ENCODE measurements at regions not wholly inside any gene's neighbourhood (a gene's known extent, or its start where the extent isn't known, plus 50 kb on each side); places are given as distances from the start of the nearest gene placed in this dataset.
"Not testable (repeated sequence)": the region's sequence is repeated elsewhere in the genome, so short reads cannot be mapped to it uniquely, and the experiment has no call there.

- Histone ChIP-seq H3K36me3 (ENCODE audit: low read depth) (no peaks in the 10 kb centered on the region), H3K27ac (no peak overlapping the region), H4K20me1 (ENCODE audit: insufficient read depth) (no peaks in the 10 kb centered on the region), H3K9me2 (ENCODE audit: insufficient read depth) (no peaks in the 10 kb centered on the region), H3K27me3 (replicated peaks; ENCODE audit: insufficient read depth) (no peaks in the 10 kb centered on the region), H3K4me2 (ENCODE audit: unreplicated experiment) (no peak overlapping the region), H3F3A (ENCODE audit: insufficient read depth) (no peaks in the 10 kb centered on the region), H2AFZ (no peak overlapping the region), H3K79me2 (ENCODE audit: insufficient read depth) (no peaks in the 10 kb centered on the region), H3K9ac (no peak overlapping the region), H3K9me3 (ENCODE audit: low read depth) (no peaks in the 10 kb centered on the region), H3K4me3 (no peak overlapping the region), H3K4me1 (ENCODE audit: insufficient read depth) (no peaks in the 10 kb centered on the region)
- no peak for DNase-seq
- no peak for TF ChIP-seq EZH2 (IDR thresholded peaks at IDR 0.05; ENCODE audit: insufficient read depth, poor library complexity, severe bottlenecking)
- WGBS, 2 experiments (ENCODE audit: low coverage in 1 of 2, low lambda C conversion rate in 2 of 2, missing lambda C conversion rate in 2 of 2): 19 to 27% methylated on average over 3 of the region's 3 CpGs
- in situ Hi-C loops (cut with MboI): no loop called here
Observed at GRCh38 chr16:16996827-16997226, 473.9 kb downstream of the XYLT1 start.

- Histone ChIP-seq H3K27me3 (replicated peaks; ENCODE audit: insufficient read depth) (no peaks in the 10 kb centered on the region), H3K79me2 (ENCODE audit: insufficient read depth) (no peaks in the 10 kb centered on the region), H4K20me1 (ENCODE audit: insufficient read depth) (no peaks in the 10 kb centered on the region), H3K9ac (no peak overlapping the region), H3F3A (ENCODE audit: insufficient read depth) (no peaks in the 10 kb centered on the region), H3K9me3 (ENCODE audit: low read depth) (no peaks in the 10 kb centered on the region), H3K4me2 (ENCODE audit: unreplicated experiment) (no peak overlapping the region), H3K4me1 (ENCODE audit: insufficient read depth) (no peaks in the 10 kb centered on the region), H3K36me3 (ENCODE audit: low read depth) (no peaks in the 10 kb centered on the region), H3K27ac (no peak overlapping the region), H3K4me3 (no peak overlapping the region), H3K9me2 (ENCODE audit: insufficient read depth) (no peaks in the 10 kb centered on the region), H2AFZ (no peak overlapping the region)
- TF ChIP-seq EZH2phosphoT487 (IDR thresholded peaks at IDR 0.05; ENCODE audit: insufficient read depth, low read depth): no peak
- no peak for TF ChIP-seq EZH2 (IDR thresholded peaks at IDR 0.05; ENCODE audit: insufficient read depth, poor library complexity, severe bottlenecking)
- WGBS, 2 experiments (ENCODE audit: low coverage in 1 of 2, low lambda C conversion rate in 2 of 2, missing lambda C conversion rate in 2 of 2): 41 to 47% methylated on average over 6 of the region's 6 CpGs
- no peak for DNase-seq
- in situ Hi-C loops (cut with MboI): no loop called here
Observed at GRCh38 chr16:16997349-16997748, 473.4 kb downstream of the XYLT1 start.

GRCh38 chr16:17001471-17001870, 469.3 kb downstream of the XYLT1 start:
- Histone ChIP-seq H3K4me2 (ENCODE audit: unreplicated experiment) (no peak overlapping the region), H3F3A (ENCODE audit: insufficient read depth) (no peaks in the 10 kb centered on the region), H3K79me2 (ENCODE audit: insufficient read depth) (no peaks in the 10 kb centered on the region), H3K36me3 (ENCODE audit: low read depth) (no peaks in the 10 kb centered on the region), H3K4me1 (ENCODE audit: insufficient read depth) (no peaks in the 10 kb centered on the region), H3K9me3 (ENCODE audit: low read depth) (no peaks in the 10 kb centered on the region), H3K27ac (no peak overlapping the region), H3K9me2 (ENCODE audit: insufficient read depth) (no peaks in the 10 kb centered on the region), H2AFZ (no peak overlapping the region), H3K4me3 (no peak overlapping the region), H3K27me3 (replicated peaks; ENCODE audit: insufficient read depth) (no peaks in the 10 kb centered on the region), H3K9ac (no peak overlapping the region), H4K20me1 (ENCODE audit: insufficient read depth) (no peaks in the 10 kb centered on the region)
- in situ Hi-C loops (cut with MboI): no loop called here
- WGBS, 2 experiments (ENCODE audit: low coverage in 1 of 2, low lambda C conversion rate in 2 of 2, missing lambda C conversion rate in 2 of 2): 40 to 47% methylated on average over 3 of the region's 3 CpGs
- no peak for DNase-seq
- TF ChIP-seq EZH2 (IDR thresholded peaks at IDR 0.05; ENCODE audit: insufficient read depth, poor library complexity, severe bottlenecking) (no peak), EZH2phosphoT487 (IDR thresholded peaks at IDR 0.05; ENCODE audit: insufficient read depth, low read depth) (no peak)

- Histone ChIP-seq H3K9me2 (ENCODE audit: insufficient read depth) (no peaks in the 10 kb centered on the region), H3K4me2 (ENCODE audit: unreplicated experiment) (no peak overlapping the region), H3K79me2 (ENCODE audit: insufficient read depth) (no peaks in the 10 kb centered on the region), H2AFZ (no peak overlapping the region), H3K4me3 (no peak overlapping the region), H3K9ac (no peak overlapping the region), H3K9me3 (ENCODE audit: low read depth) (no peaks in the 10 kb centered on the region), H3K36me3 (ENCODE audit: low read depth) (no peaks in the 10 kb centered on the region), H3K27me3 (replicated peaks; ENCODE audit: insufficient read depth) (no peaks in the 10 kb centered on the region), H3F3A (ENCODE audit: insufficient read depth) (no peaks in the 10 kb centered on the region), H3K27ac (no peak overlapping the region), H4K20me1 (ENCODE audit: insufficient read depth) (no peaks in the 10 kb centered on the region), H3K4me1 (ENCODE audit: insufficient read depth) (no peaks in the 10 kb centered on the region)
- 23 to 57% methylated on average over 1 of the region's 1 CpG for WGBS, 2 experiments (ENCODE audit: low coverage in 1 of 2, low lambda C conversion rate in 2 of 2, missing lambda C conversion rate in 2 of 2)
- no peak for DNase-seq
- in situ Hi-C loops (cut with MboI): no loop called here
- TF ChIP-seq EZH2phosphoT487 (IDR thresholded peaks at IDR 0.05; ENCODE audit: insufficient read depth, low read depth) (no peak), EZH2 (IDR thresholded peaks at IDR 0.05; ENCODE audit: insufficient read depth, poor library complexity, severe bottlenecking) (no peak)
Observed at GRCh38 chr16:17002565-17002964, 468.2 kb downstream of the XYLT1 start.

GRCh38 chr16:17005963-17006362, 464.8 kb downstream of the XYLT1 start:
- H3K36me3 ChIP-seq (ENCODE audit: low read depth); H3K79me2 ChIP-seq (ENCODE audit: insufficient read depth); H3K4me3 ChIP-seq; H4K20me1 ChIP-seq (ENCODE audit: insufficient read depth); H3K9ac ChIP-seq; in situ Hi-C loops (cut with MboI); H3K9me2 ChIP-seq (ENCODE audit: insufficient read depth); H2AFZ ChIP-seq; H3K27me3 ChIP-seq (replicated peaks; ENCODE audit: insufficient read depth); H3K27ac ChIP-seq; H3K9me3 ChIP-seq (ENCODE audit: low read depth); DNase-seq; H3F3A ChIP-seq (ENCODE audit: insufficient read depth); H3K4me2 ChIP-seq (ENCODE audit: unreplicated experiment); H3K4me1 ChIP-seq (ENCODE audit: insufficient read depth): not testable (repeated sequence)
- 29 to 39% methylated on average over 1 of the region's 1 CpG for WGBS, 2 experiments (ENCODE audit: low coverage in 1 of 2, low lambda C conversion rate in 2 of 2, missing lambda C conversion rate in 2 of 2)
